Gastrocnemius medialis (tissue), 4 donors: ENCODE measurements at regions not wholly inside any gene's neighbourhood (a gene's known extent, or its start where the extent isn't known, plus 50 kb on each side); places are given as distances from the start of the nearest gene placed in this dataset.

Experiments
- ATAC-seq, 2 donors: fragments of 150-250 bp; one replicate each; pipeline ENCODE4 v1.9.1; 2016
- DNase-seq, 2 donors: peaks; one replicate each; pipeline ENCODE4 v3.0.0-alpha.2; 2019
- H3K27ac ChIP-seq, 4 donors: fragments of 200-600 bp; sonication (generic); 1 replicate in 1 of 4; 2 replicates in 3 of 4; pipeline ENCODE4 v1.5.1; 2016 to 2018; ENCODE audit warnings: mild to moderate bottlenecking in 2 of 4, moderate library complexity in 1 of 4
- H3K27me3 ChIP-seq, 3 donors: fragments of 200-600 bp; sonication (generic) in 2 of 3; 1 replicate in 1 of 3; 2 replicates in 2 of 3; pipeline versions ENCODE4 v1.5.1 to v1.6.0; 2016 to 2019; ENCODE audit warnings: mild to moderate bottlenecking in 1 of 3, moderate library complexity in 1 of 3
- H3K36me3 ChIP-seq, 2 donors: fragments of 200-600 bp; sonication (generic) in 1 of 2; one replicate each; pipeline ENCODE4 v1.5.1; 2017 to 2018
- H3K4me1 ChIP-seq, 2 donors: fragments of 200-600 bp; sonication (generic) in 1 of 2; one replicate each; pipeline ENCODE4 v1.5.1; 2016 to 2017; ENCODE audit warnings: mild to moderate bottlenecking in 2 of 2
- H3K4me3 ChIP-seq, 4 donors: fragments of 200-600 bp; sonication (generic) in 3 of 4; 1 replicate in 1 of 4; 2 replicates in 3 of 4; pipeline ENCODE4 v1.5.1; 2016 to 2019; ENCODE audit warnings: mild to moderate bottlenecking in 2 of 4
- H3K9me3 ChIP-seq, 3 donors: fragments of 200-600 bp; sonication (generic) in 2 of 3; 1 replicate in 1 of 3; 2 replicates in 2 of 3; pipeline ENCODE4 v1.5.1; 2016 to 2019
- CTCF ChIP-seq, 5 experiments: fragments of 450-650 bp in 3 of 5; fragments of 200-600 bp in 2 of 5; sonication (generic) in 2 of 5; IDR thresholded peaks in 4 of 5; conservative IDR thresholded peaks in 1 of 5; 1 replicate in 4 of 5; 2 replicates in 1 of 5; pipeline ENCODE4 v1.5.1; 2016 to 2019; ENCODE audit warnings: antibody characterized with exemption in 5 of 5, mild to moderate bottlenecking in 3 of 5, moderate library complexity in 3 of 5
- POLR2A ChIP-seq, 2 donors: fragments of 450-650 bp; IDR thresholded peaks; one replicate each; pipeline ENCODE4 v1.6.1; 2017; ENCODE audit warnings: antibody characterized with exemption in 2 of 2, mild to moderate bottlenecking in 2 of 2, moderate library complexity in 2 of 2
- in situ Hi-C, 4 donors: fragments of 200-750 bp; cut with MboI; loops; one replicate each; pipeline versions ENCODE4 v1.15.0 to v1.8.0; 2017; ENCODE audit warnings: low sequenced_read_pairs in 4 of 4
- intact Hi-C: fragments of 100-400 bp; cut with DNase I; formaldehyde crosslinking; loops from one replicate; pipeline ENCODE4 v1.15.1; 2023; ENCODE audit warnings: low total_unique reads

GRCh38 chr5:82403724-82404123, 125.6 kb upstream of the RPS23 start:
- no peak overlapping the region for H3K4me3 ChIP-seq
- in situ Hi-C loops: no loop called here
- DNase-seq (no peak), ATAC-seq (no peak)
- TF ChIP-seq POLR2A (IDR thresholded peaks at IDR 0.05): no peak
- TF ChIP-seq CTCF (IDR thresholded peaks at IDR 0.05 in 4 of 5, conservative IDR thresholded peaks at IDR 0.05 in 1 of 5): no peak
- no peak overlapping the region for H3K27ac ChIP-seq
- intact Hi-C loops: no loop called here
- no peaks in the 10 kb centered on the region for H3K9me3 ChIP-seq
- no peaks in the 10 kb centered on the region for H3K4me1 ChIP-seq
- no peaks in the 10 kb centered on the region for H3K27me3 ChIP-seq
- no peaks in the 10 kb centered on the region for H3K36me3 ChIP-seq

GRCh38 chr5:82403026-82403425, 124.9 kb upstream of the RPS23 start:
- ATAC-seq (no peak), DNase-seq (no peak)
- Histone ChIP-seq H3K4me1 (no peaks in the 10 kb centered on the region), H3K27me3 (no peaks in the 10 kb centered on the region), H3K27ac (no peak overlapping the region), H3K36me3 (no peaks in the 10 kb centered on the region), H3K4me3 (no peak overlapping the region), H3K9me3 (no peaks in the 10 kb centered on the region)
- in situ Hi-C loops: no loop called here
- TF ChIP-seq POLR2A (IDR thresholded peaks at IDR 0.05): no peak
- TF ChIP-seq CTCF (IDR thresholded peaks at IDR 0.05 in 4 of 5, conservative IDR thresholded peaks at IDR 0.05 in 1 of 5): no peak
- intact Hi-C loops: no loop called here

- DNase-seq (no peak), ATAC-seq (no peak)
- Histone ChIP-seq H3K27ac (no peak overlapping the region), H3K36me3 (no peaks in the 10 kb centered on the region), H3K4me3 (no peak overlapping the region), H3K4me1 (no peaks in the 10 kb centered on the region), H3K9me3 (no peaks in the 10 kb centered on the region), H3K27me3 (no peaks in the 10 kb centered on the region)
- TF ChIP-seq POLR2A (IDR thresholded peaks at IDR 0.05) (no peak), CTCF (IDR thresholded peaks at IDR 0.05 in 4 of 5, conservative IDR thresholded peaks at IDR 0.05 in 1 of 5) (no peak)
- intact Hi-C loops (loop anchor here (10.0 kb wide), 1 partner anchor 46 kb away; no protein-coding TSS in a partner anchor), in situ Hi-C loops (no loop called here)
Measured at GRCh38 chr5:82399111-82399510, 121.0 kb upstream of the RPS23 start.

- Histone ChIP-seq H3K9me3 (no peaks in the 10 kb centered on the region), H3K4me1 (no peaks in the 10 kb centered on the region), H3K27me3 (no peaks in the 10 kb centered on the region), H3K27ac (no peak overlapping the region), H3K4me3 (no peak overlapping the region), H3K36me3 (no peaks in the 10 kb centered on the region)
- DNase-seq (no peak), ATAC-seq (no peak)
- TF ChIP-seq POLR2A (IDR thresholded peaks at IDR 0.05): no peak
- no peak for TF ChIP-seq CTCF (IDR thresholded peaks at IDR 0.05 in 4 of 5, conservative IDR thresholded peaks at IDR 0.05 in 1 of 5)
- intact Hi-C loops (loop anchor here (10.0 kb wide), 1 partner anchor 47 kb away; no protein-coding TSS in a partner anchor), in situ Hi-C loops (no loop called here)
Measured at GRCh38 chr5:82397741-82398320, 119.7 kb upstream of the RPS23 start.
